Medulla oblongata (tissue), 1 donor: ENCODE measurements at regions not wholly inside any gene's neighbourhood (a gene's known extent, or its start where the extent isn't known, plus 50 kb on each side); places are given as distances from the start of the nearest gene placed in this dataset.
"Not testable (repeated sequence)": the region's sequence is repeated elsewhere in the genome, so short reads cannot be mapped to it uniquely, and the experiment has no call there.

Source experiments
- DNase-seq: peaks from one replicate; pipeline ENCODE4 v3.0.0-alpha.2; 2015; ENCODE audit errors: extremely low spot score

DNA sequence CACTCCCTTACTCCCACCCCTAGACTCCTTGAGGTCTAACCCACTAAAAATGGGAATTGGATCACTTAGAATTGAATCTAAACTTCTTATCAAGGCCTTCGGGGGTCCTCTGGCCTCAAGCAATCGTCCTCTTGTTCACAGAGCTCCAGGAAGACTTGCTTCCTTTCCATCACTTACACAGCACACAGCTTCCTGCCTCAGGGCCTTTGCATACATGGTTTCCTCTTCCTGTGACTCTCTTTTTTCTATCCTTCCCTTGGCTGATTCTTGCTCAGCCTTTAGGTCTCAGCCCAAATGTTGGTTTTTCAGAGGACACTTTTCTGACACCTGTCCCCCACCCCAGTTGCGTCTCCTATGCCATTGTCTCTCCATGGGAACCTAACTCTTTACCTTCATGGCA is 50.0 kb upstream of the ALDH1B1 start:
- DNase-seq = no peak

DNA sequence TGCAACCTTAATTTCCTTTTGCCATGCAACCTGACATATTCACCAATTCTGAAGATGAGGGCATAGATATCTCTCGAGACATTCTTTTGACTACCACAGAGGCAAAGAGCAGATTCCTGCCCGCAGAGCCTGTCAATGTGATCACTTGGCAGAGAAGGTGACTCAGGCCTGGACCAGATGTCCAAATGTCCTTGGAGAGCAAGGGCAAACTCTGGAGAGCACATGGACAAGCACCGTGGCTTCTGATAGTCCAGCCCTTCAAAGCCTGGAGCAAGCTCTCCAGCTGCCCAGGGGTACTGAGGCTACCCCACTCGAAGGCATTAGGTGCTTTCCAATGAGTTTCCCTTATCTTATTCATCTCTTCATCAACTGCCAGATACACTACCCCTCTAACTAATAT is 50.4 kb upstream of the ALDH1B1 start:
- DNase-seq = no peak

DNA sequence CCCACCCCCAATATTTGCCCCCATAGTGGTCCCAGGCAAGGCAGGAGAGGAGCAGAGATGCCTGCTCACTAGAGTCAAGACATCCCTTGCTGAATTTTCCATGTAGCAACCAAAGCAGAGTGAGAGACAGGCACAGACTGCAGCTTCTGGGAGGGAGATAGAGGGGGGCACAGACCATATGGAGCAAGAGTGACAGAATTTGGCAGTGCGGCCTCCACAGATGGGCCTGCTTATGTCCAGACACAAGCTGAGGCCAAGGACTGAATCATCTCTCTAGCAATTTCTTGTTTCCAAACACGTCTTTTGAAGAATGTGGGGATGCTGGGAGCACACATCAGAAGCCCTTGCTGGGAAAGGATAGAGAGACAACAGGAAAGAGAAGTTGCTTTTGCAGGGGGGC is 53.0 kb upstream of the ALDH1B1 start:
- DNase-seq = no peak

DNA sequence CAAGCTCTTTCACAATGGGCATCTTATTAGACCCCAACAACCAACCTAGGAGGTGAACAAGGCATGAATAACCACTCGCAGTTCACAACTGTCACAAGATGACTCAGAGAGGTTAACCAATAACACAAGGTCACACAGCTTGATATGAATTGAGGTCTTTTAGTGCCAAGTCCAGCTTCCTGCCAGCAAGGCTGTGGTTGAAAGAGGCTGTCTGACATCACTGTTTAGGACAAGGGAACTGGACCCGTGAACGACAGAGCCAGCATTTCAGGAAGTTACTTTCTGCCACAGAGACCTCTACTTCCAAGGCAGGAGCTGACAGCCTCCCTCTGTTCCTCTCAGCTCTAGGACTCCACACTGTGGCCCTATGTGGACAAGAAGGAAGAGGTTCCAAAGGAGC is 53.4 kb upstream of the ALDH1B1 start:
- DNase-seq = no peak

- DNase-seq = no peak
These were observed 54.0 kb upstream of the ALDH1B1 start for GRCh38 chr9:38338342-38339018.

- no peak for DNase-seq
These were observed 54.7 kb upstream of the ALDH1B1 start for GRCh38 chr9:38337706-38338264.

GRCh38 chr9:38337181-38337580 is 55.3 kb upstream of the ALDH1B1 start:
- DNase-seq = no peak

DNA sequence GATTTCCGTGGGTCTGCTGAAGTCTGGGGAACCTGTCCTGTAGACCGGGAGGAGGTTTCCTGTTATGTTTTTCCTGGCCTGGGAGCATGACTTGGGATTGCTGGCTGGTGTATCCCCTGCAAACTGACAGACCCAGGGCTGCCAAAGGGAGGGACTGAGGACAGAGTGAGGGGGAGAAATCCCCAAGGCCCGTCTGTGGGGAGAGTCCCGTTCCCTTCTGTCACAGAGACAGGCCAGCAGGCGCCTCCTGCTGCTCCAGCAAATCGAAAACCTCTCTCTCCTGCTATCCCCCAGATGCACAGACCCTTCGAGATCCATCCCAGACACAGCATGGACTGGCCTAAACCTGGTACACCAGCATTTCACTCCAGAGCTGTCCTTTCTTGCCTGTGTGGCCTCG is 56.2 kb upstream of the ALDH1B1 start:
- DNase-seq = no peak

DNA sequence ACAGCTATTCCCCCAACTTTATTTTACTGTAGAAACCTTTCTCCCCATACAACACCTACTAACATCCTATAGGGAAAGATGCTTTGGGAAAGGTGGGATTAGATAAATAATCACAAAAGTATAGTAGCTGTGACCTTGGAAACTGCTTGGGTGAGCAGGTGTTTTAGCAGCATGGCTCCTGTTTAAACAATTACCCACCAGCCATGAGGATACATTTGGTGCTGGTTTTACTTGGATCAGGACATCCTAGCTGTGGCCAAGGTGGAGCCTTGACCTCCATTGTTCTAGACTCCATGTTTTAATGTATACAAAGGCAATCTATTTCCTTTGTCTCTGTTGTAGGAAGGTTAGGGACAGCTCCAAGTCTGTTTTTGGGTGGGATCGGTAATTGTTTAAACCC is 56.8 kb upstream of the ALDH1B1 start:
- no peak for DNase-seq

- no peak for DNase-seq
These were observed 58.3 kb upstream of the ALDH1B1 start for GRCh38 chr9:38334234-38334633.

DNA sequence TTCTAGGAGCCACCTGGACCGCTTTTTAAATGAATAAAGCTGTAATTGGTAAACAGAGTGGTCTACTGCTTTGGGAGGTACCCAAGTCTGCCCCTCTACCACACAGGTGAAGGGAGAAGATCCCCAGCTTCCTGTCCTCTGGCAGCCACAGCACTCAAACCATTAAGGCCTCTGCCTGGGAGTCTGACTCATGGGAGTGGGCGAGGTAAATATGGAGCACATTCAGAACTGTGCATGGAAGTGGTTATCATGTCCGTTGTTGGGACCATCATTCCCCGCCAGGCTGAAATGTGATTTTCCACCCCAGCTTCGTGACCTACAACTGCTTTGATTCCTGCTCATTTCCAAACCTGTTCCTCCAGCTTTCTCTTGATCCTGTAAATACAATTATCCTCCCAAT is 59.5 kb upstream of the ALDH1B1 start:
- no peak for DNase-seq

- DNase-seq = no peak
These were observed 59.9 kb upstream of the ALDH1B1 start for GRCh38 chr9:38332625-38333024.

DNA sequence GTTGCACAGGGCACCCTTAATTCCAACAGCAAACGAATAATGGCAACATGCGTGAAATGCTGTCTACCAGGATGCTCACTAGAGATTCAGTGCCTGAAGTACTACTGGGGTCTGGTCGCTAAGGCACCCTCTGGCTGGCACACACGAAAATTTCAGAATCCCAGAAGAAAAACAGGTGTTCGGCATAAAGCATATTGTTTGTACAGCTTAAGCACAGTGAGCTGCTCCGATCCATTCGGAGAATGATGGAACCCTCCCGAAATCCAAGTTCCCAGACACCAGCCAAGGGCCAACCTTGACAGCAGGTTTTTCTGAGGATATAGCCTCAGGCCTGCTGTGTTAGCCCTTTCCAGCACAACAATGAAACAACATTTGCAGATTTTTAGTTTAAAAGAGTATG is 61.4 kb upstream of the ALDH1B1 start:
- DNase-seq = no peak

DNA sequence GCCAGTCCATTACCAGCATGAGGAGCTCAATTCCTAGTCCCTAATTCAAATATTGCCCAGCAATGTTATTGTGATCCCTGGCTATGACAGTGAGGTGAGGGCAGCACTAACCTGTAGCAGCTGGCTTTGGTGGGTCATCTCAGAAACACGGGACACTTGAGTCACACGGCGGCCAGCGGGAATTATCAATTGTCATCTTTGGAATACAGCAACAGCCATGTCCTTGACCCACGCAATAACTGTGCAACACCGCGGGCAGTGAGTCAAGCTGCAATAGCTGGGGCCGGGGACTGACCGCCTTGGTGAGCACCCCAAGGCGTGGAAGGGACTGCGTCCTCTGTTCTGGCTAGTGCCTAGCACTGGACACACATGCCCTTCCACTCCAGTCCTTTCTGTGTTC is 62.5 kb upstream of the ALDH1B1 start:
- no peak for DNase-seq

DNA sequence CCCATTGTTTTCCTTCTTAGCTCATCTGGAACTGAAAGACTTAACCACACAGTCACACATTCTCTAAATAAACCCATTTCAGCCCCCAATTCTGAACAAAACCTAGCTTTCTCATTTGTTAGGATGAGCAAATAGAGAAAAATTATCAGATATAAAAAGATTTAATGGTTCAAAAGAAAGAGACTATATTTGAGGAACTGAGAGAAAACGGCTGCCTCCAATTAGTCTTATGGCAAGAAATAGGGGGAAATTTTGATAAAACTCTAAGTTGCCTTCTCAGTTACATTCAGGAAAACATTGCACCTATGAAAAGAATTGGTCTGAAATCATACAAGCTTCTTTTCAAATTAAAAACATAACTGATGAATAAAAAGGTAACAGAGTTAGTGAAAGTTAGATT is 63.7 kb upstream of the ALDH1B1 start:
- no peak for DNase-seq

GRCh38 chr9:38326122-38326521 is 66.4 kb upstream of the ALDH1B1 start:
- no peak for DNase-seq

DNA sequence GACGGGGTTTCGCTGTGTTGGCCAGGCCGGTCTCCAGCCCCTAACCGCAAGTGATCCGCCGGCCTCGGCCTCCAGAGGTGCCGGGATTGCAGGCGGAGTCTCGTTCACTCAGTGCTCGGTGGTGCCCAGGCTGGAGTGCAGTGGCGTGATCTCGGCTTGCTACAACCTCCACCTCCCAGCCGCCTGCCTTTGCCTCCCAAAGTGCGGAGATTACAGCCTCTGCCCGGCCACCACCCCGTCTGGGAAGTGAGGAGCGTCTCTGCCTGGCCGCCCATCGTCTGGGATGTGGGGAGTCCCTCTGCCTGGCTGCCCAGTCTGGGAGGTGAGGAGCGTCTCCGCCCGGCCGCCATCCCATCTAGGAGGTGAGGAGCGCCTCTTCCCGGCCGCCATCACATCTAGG is 68.3 kb upstream of the ALDH1B1 start:
- DNase-seq = not testable (repeated sequence)

DNA sequence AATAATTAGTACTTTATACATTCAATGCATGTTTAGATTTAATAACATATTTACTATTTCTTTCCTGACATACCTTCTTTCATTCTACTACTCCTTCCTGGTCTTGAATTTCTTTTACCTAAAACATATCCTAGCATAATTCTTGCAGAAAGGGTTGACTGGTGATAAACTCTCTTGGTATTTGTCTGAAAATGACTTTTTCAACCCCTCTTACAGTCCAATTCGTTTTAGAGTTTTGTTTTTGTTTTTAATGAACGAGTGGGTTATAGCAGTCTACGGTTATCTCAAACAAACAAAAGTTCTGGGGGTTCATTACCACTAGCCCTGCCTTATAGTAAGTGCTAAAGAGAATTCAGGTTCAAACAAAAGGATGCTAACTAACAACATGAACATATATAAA is 69.6 kb upstream of the ALDH1B1 start:
- no peak for DNase-seq

DNA sequence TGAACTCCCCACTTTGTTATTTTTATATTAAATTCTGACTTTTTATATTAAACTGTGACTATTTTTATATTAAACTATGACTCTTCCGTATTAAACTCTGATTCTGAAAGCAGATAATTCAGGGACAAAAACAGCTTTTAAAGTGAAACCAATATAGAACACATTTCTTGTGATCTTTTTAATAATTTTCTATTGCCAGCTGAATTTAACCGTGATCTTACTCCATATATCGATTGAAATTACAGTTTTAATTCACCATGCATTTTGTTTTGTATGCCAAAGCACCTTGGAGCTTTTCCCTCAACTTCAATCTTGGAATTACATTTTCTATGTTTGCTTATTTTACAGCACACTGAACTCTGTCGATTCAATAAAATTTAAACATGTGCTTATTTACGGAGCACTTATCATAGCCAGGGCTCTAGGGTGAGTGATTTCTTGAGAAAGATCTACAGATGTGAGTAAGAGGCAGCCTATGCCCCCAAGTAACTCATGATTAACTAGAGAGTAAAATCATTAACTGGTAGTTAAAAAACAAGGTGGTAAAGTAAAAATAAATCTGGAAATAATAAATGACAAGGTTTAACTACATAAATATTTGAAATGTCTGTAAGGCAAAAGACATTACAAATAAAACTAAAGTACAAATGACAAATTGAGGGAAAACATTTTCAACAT is 72.9 kb upstream of the ALDH1B1 start:
- DNase-seq = no peak

- DNase-seq = no peak
These were observed 73.6 kb upstream of the ALDH1B1 start for GRCh38 chr9:38318759-38319495.

DNA sequence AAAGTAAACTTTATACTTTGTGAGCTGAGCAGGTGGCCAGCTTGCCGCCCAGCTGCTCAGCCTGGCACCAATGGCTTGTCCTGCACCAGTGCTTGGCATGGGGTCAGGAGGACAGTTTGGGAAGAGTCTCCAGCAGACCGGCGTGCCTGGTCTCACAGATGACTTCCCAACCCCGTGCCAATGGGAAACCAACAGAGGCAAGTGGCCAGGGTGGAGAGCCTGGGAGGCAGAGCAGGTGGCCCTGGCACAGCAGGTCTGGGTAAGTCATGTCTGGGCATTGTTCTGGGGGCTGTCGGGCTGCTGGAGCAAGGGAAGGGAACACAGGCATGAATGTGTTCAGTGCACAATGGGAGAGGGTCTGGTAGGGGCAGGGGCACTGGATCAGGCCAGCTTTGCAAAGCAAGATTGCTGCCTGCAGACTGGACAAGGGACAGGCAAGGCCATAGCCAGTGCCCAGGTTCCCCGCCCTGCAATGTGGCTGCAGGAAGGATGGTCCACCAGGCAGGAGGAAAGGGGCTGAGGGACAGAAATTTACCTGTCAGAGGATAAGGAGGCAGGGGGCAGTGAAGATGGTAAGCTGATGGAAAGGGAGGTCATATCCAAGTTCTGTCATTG is 76.2 kb upstream of the ALDH1B1 start:
- no peak for DNase-seq

GRCh38 chr9:38315085-38315595 is 77.4 kb upstream of the ALDH1B1 start:
- DNase-seq = no peak
